ENCODE measurements at regions not wholly inside any gene's neighbourhood (a gene's known extent, or its start where the extent isn't known, plus 50 kb on each side); places are given as distances from the start of the nearest gene placed in this dataset.

GRCh38 chr3:72633534-72633933 is 214.7 kb downstream of the SHQ1 start:
- DNase-seq (ENCODE audit: insufficient read length, low spot score) (no peak), FAIRE-seq (peak; percentile 54)
- TF ChIP-seq SPI1 (IDR thresholded peaks at IDR 0.05; ENCODE audit: low read depth, low read length) (no peak), POLR2AphosphoS5 (IDR thresholded peaks at IDR 0.05; ENCODE audit: low read depth, low read length) (no peak), PAX5 (IDR thresholded peaks at IDR 0.05; ENCODE audit: insufficient read depth, low read length, severe bottlenecking) (no peak), TAF1 (IDR thresholded peaks at IDR 0.05; ENCODE audit: low read depth, low read length) (no peak), POLR2A (IDR thresholded peaks at IDR 0.05; ENCODE audit: low read depth, low read length) (no peak), POU2F2 (IDR thresholded peaks at IDR 0.05; ENCODE audit: low read depth, low read length) (no peak)

- no peak for DNase-seq (ENCODE audit: insufficient read length, low spot score)
- FAIRE-seq, result peak; percentile 51
- no peak for TF ChIP-seq SPI1 (IDR thresholded peaks at IDR 0.05; ENCODE audit: low read depth, low read length)
- TF ChIP-seq POLR2A (IDR thresholded peaks at IDR 0.05; ENCODE audit: low read depth, low read length), result no peak
- TF ChIP-seq POU2F2 (IDR thresholded peaks at IDR 0.05; ENCODE audit: low read depth, low read length), result no peak
- TF ChIP-seq POLR2AphosphoS5 (IDR thresholded peaks at IDR 0.05; ENCODE audit: low read depth, low read length), result no peak
- TF ChIP-seq PAX5 (IDR thresholded peaks at IDR 0.05; ENCODE audit: insufficient read depth, low read length, severe bottlenecking), result no peak
- no peak for TF ChIP-seq TAF1 (IDR thresholded peaks at IDR 0.05; ENCODE audit: low read depth, low read length)
Measured at GRCh38 chr3:72633121-72633520, 215.1 kb downstream of the SHQ1 start.

- FAIRE-seq (no peak), DNase-seq (ENCODE audit: insufficient read length, low spot score) (no peak)
- TF ChIP-seq TAF1 (IDR thresholded peaks at IDR 0.05; ENCODE audit: low read depth, low read length), result no peak
- TF ChIP-seq POU2F2 (IDR thresholded peaks at IDR 0.05; ENCODE audit: low read depth, low read length), result no peak
- TF ChIP-seq POLR2A (IDR thresholded peaks at IDR 0.05; ENCODE audit: low read depth, low read length), result no peak
- TF ChIP-seq SPI1 (IDR thresholded peaks at IDR 0.05; ENCODE audit: low read depth, low read length), result no peak
- TF ChIP-seq POLR2AphosphoS5 (IDR thresholded peaks at IDR 0.05; ENCODE audit: low read depth, low read length), result no peak
- no peak for TF ChIP-seq PAX5 (IDR thresholded peaks at IDR 0.05; ENCODE audit: insufficient read depth, low read length, severe bottlenecking)
Measured at GRCh38 chr3:72632129-72632528, 216.1 kb downstream of the SHQ1 start.

- no peak for FAIRE-seq
Measured at GRCh38 chr3:72630969-72631344, 217.3 kb downstream of the SHQ1 start.

GRCh38 chr3:72630327-72630968 is 217.8 kb downstream of the SHQ1 start:
- peak; percentile 93 for TF ChIP-seq PAX5 (IDR thresholded peaks at IDR 0.05; ENCODE audit: insufficient read depth, low read length, severe bottlenecking)
- TF ChIP-seq POU2F2 (IDR thresholded peaks at IDR 0.05; ENCODE audit: low read depth, low read length), result no peak
- TF ChIP-seq SPI1 (IDR thresholded peaks at IDR 0.05; ENCODE audit: low read depth, low read length), result no peak
- no peak for TF ChIP-seq POLR2AphosphoS5 (IDR thresholded peaks at IDR 0.05; ENCODE audit: low read depth, low read length)
- no peak for TF ChIP-seq TAF1 (IDR thresholded peaks at IDR 0.05; ENCODE audit: low read depth, low read length)
- no peak for TF ChIP-seq POLR2A (IDR thresholded peaks at IDR 0.05; ENCODE audit: low read depth, low read length)
- DNase-seq (ENCODE audit: insufficient read length, low spot score), result no peak
- no peak for FAIRE-seq

More at GRCh38 chr3:72630969-72631344, 217.3 kb downstream of the SHQ1 start:
- DNase-seq (ENCODE audit: insufficient read length, low spot score), result no peak
- TF ChIP-seq TAF1 (IDR thresholded peaks at IDR 0.05; ENCODE audit: low read depth, low read length) (no peak), POU2F2 (IDR thresholded peaks at IDR 0.05; ENCODE audit: low read depth, low read length) (no peak), POLR2A (IDR thresholded peaks at IDR 0.05; ENCODE audit: low read depth, low read length) (no peak)

- FAIRE-seq (peak; percentile 85), DNase-seq (ENCODE audit: insufficient read length, low spot score) (no peak)
- TF ChIP-seq PAX5 (IDR thresholded peaks at IDR 0.05; ENCODE audit: insufficient read depth, low read length, severe bottlenecking) (no peak), TAF1 (IDR thresholded peaks at IDR 0.05; ENCODE audit: low read depth, low read length) (no peak), SPI1 (IDR thresholded peaks at IDR 0.05; ENCODE audit: low read depth, low read length) (peak; percentile 99), POLR2AphosphoS5 (IDR thresholded peaks at IDR 0.05; ENCODE audit: low read depth, low read length) (no peak)
Measured at GRCh38 chr3:72629191-72629631, 219.0 kb downstream of the SHQ1 start.

- FAIRE-seq (no peak), DNase-seq (ENCODE audit: insufficient read length, low spot score) (no peak)
- no peak for TF ChIP-seq SPI1 (IDR thresholded peaks at IDR 0.05; ENCODE audit: low read depth, low read length)
- TF ChIP-seq POLR2A (IDR thresholded peaks at IDR 0.05; ENCODE audit: low read depth, low read length), result no peak
Measured at GRCh38 chr3:72628065-72628464, 220.2 kb downstream of the SHQ1 start.

GRCh38 chr3:72627271-72627670 is 221.0 kb downstream of the SHQ1 start:
- DNase-seq (ENCODE audit: insufficient read length, low spot score) (no peak), FAIRE-seq (peak; percentile 66)
- TF ChIP-seq POU2F2 (IDR thresholded peaks at IDR 0.05; ENCODE audit: low read depth, low read length) (no peak), POLR2A (IDR thresholded peaks at IDR 0.05; ENCODE audit: low read depth, low read length) (no peak), SPI1 (IDR thresholded peaks at IDR 0.05; ENCODE audit: low read depth, low read length) (no peak), TAF1 (IDR thresholded peaks at IDR 0.05; ENCODE audit: low read depth, low read length) (no peak)

- DNase-seq (ENCODE audit: insufficient read length, low spot score), result no peak
- no peak for FAIRE-seq
- no peak for TF ChIP-seq SPI1 (IDR thresholded peaks at IDR 0.05; ENCODE audit: low read depth, low read length)
Measured at GRCh38 chr3:72625602-72626337, 222.5 kb downstream of the SHQ1 start.

- no peak for TF ChIP-seq POLR2A (IDR thresholded peaks at IDR 0.05; ENCODE audit: low read depth, low read length)
- no peak for TF ChIP-seq POU2F2 (IDR thresholded peaks at IDR 0.05; ENCODE audit: low read depth, low read length)
- no peak for FAIRE-seq
- DNase-seq (ENCODE audit: insufficient read length, low spot score), result no peak
Measured at GRCh38 chr3:72624656-72625055, 223.6 kb downstream of the SHQ1 start.

All from GM12891 (cell line).